Fibroblast of the aortic adventitia (primary cell): ENCODE measurements at regions not wholly inside any gene's neighbourhood (a gene's known extent, or its start where the extent isn't known, plus 50 kb on each side); places are given as distances from the start of the nearest gene placed in this dataset.
"Not testable (repeated sequence)": the region's sequence is repeated elsewhere in the genome, so short reads cannot be mapped to it uniquely, and the experiment has no call there.

Source experiments
- DNase-seq: peaks from one replicate; pipeline ENCODE4 v3.0.0-alpha.2; 2010; ENCODE audit warnings: low read depth
- H3K4me3 ChIP-seq: 2 replicates; pipeline ENCODE4 v1.5.1; 2011; ENCODE audit warnings: low read depth, mild to moderate bottlenecking, control low read depth, low read length, moderate library complexity
- CTCF ChIP-seq: IDR thresholded peaks from 2 replicates; pipeline ENCODE4 v1.5.1; 2011; ENCODE audit warnings: mild to moderate bottlenecking, low read length, control low read depth, inconsistent platforms; ENCODE audit not compliant: insufficient read depth

DNA sequence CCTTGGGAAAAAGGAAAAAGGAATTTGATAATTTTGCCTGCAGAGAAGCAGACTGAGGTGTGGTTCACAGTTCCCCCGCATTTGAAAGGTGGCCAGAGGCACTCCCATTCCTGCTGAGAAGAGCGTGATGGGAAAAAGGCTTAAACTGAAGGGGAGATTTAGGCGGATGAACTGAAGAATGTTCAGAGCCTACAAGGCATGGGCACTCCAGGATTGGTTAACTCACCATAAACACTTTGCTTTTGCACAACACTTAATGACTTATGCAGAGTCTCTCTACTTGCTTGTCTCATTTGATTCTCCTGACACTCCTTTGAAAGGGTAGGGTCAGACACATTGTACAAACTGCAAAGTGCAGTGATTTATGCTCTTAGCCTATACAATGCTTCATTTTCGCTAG lies 119.6 kb upstream of the RUNX1 start:
- no peak for DNase-seq
- no peak overlapping the region for H3K4me3 ChIP-seq
- no peak for TF ChIP-seq CTCF

DNA sequence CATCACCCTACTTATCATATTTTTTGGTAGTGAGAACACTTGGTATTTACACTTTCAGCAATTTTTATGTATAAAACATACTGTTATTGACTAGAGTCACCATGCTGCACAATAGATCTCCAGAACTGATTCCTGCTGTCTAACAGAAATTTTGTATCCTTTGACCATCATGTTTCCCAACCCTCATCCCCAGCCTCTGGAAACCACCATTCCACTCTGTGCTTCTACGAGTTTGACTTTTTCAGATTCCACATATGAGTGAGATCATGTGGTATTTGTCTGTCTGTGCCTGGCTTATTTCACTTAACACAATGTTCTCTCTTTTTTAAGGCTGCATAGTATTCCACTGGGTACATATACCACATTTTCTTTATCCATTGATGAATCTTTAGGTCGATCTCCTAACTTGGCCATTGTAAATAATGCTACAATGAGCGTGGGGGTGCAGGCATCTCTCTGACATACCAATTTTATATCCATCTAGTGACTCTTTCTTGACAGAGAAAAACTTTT lies 115.9 kb upstream of the RUNX1 start:
- no peak overlapping the region for H3K4me3 ChIP-seq
- no peak for TF ChIP-seq CTCF
- DNase-seq, result no peak

GRCh38 chr21:35164380-35164779 lies 115.3 kb upstream of the RUNX1 start:
- DNase-seq, result no peak
- no peak overlapping the region for H3K4me3 ChIP-seq
- TF ChIP-seq CTCF, result no peak

GRCh38 chr21:35163411-35163810 lies 114.3 kb upstream of the RUNX1 start:
- no peak overlapping the region for H3K4me3 ChIP-seq
- DNase-seq, result no peak
- TF ChIP-seq CTCF, result no peak

- no peak for DNase-seq
- no peak for TF ChIP-seq CTCF
- H3K4me3 ChIP-seq, result no peak overlapping the region
These were observed 113.7 kb upstream of the RUNX1 start for GRCh38 chr21:35162831-35163230.

DNA sequence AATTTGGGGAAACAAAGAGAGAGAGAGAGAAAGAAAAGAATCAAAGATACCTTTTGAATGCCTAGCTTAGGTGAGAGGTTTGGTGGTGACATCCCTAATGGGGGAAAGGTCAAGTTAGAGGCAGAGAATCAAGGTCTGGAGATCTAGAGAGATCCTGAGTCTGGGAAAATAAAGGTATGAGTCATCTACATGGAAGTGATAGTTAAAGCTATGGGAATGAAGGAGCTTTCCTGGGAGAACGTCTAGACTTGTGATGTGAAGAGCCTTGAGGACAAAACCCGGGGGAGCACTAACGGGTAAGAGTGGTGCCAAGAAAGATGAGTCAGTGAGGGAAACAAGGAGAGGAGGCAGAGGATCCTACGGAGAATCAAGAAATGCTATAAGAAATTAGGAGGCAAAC lies 110.8 kb upstream of the RUNX1 start:
- no peak overlapping the region for H3K4me3 ChIP-seq
- TF ChIP-seq CTCF, result no peak
- DNase-seq, result peak; percentile 56

- peak; percentile 74 for DNase-seq
- H3K4me3 ChIP-seq, result not testable (repeated sequence)
These were observed 108.3 kb upstream of the RUNX1 start for GRCh38 chr21:35157374-35157773.
